Psoas muscle (tissue), 7 donors: ENCODE measurements at regions not wholly inside any gene's neighbourhood (a gene's known extent, or its start where the extent isn't known, plus 50 kb on each side); places are given as distances from the start of the nearest gene placed in this dataset.

Source experiments
- ATAC-seq, 4 donors: fragments of 200-7000 bp; cut with Tn5 transposase; one replicate each; pipeline ENCODE4 v1.9.1; 2020; ENCODE audit warnings: moderate library complexity in 3 of 4, mild to moderate bottlenecking in 2 of 4
- DNase-seq, 2 donors: peaks; one replicate each; pipeline ENCODE4 v3.0.0-alpha.2; 2020
- H3K27ac ChIP-seq: fragments of 200-600 bp; one replicate; pipeline ENCODE4 v1.8.0; 2022
- H3K27me3 ChIP-seq, 3 donors: fragments of 200-600 bp in 1 of 3; one replicate each; pipeline versions ENCODE4 v1.6.1 to v1.8.0; 2013 to 2022; ENCODE audit warnings: low read length in 2 of 3, mild to moderate bottlenecking in 2 of 3, moderate library complexity in 1 of 3; ENCODE audit not compliant: insufficient read depth in 3 of 3
- H3K36me3 ChIP-seq, 2 donors: fragments of 200-600 bp in 1 of 2; one replicate each; pipeline versions ENCODE4 v1.6.1 to v1.8.0; 2013 to 2022; ENCODE audit warnings: low read depth in 1 of 2, mild to moderate bottlenecking in 1 of 2, moderate library complexity in 1 of 2; ENCODE audit not compliant: insufficient read depth in 1 of 2
- H3K4me1 ChIP-seq: fragments of 200-600 bp; one replicate; pipeline ENCODE4 v1.8.0; 2022
- H3K4me3 ChIP-seq: fragments of 200-600 bp; one replicate; pipeline ENCODE4 v1.8.0; 2022; ENCODE audit warnings: mild to moderate bottlenecking
- H3K9me3 ChIP-seq: fragments of 200-600 bp; one replicate; pipeline ENCODE4 v1.8.0; 2022
- WGBS, 3 donors: extraction: QIAGEN DNeasy Blood & Tissue Kit; methylation state at CpG; one replicate each; pipeline versions ENCODE4 v1.1.6 to v1.1.7; 2013; 5-methylcytosine and 5-hydroxymethylcytosine counted together
- intact Hi-C, 2 donors: fragments of 100-400 bp; cut with DNase I; formaldehyde crosslinking; loops; one replicate each; pipeline versions ENCODE4 v1.11.0 to v1.14.2; 2022
- TF ChIP-seq, protein P1 (sequence below): fragments of 200-600 bp; IDR thresholded peaks from one replicate; pipeline ENCODE4 v1.8.0; 2022; ENCODE audit warnings: antibody characterized with exemption
- donor health status: healthy with polysubstance abuse.
- donor health status: DM: no; HTN: no; CAD: no; lungs with moderate emphysema.
- donor health status: Bipolar disorder and iron deficiency.
- donor health status: healthy.
- donor health status: DM: yes; HTN: yes; CAD: no.
- donor health status: DM: no; HTN: no; CAD: no.
- donor health status: DM: yes; HTN: yes; CAD: no.

DNA sequence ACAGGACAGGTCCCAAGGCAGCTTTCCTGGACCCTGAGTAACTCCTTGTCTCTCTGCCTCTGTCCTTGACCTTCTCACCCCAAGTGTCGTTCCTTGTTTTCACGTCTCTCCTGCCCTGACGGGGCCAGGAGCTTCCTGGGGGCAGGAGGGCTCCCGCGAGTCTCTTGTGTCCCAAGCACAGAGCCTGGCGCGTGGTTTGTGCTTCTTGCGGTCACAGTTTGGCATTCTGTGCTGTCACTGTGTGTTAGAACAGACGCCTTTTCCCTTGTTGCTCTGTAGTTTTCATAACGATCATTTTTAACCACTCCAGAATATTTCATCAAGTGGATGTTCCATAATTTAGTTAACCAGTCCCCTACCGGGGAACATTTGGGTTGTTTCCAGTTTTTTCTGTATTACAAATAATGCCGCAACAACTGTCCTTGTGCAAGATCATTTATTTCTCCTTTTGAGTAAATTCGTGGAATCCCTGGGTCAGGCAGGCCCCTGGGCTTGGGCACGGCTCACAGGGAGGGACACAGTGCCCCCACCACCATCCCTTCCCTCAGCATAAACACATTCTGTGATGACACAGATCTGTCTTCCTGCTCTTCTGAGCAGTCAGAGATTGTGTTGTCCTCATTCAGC is 71.9 kb downstream of the TSPAN17 start:
- ATAC-seq (no peak), DNase-seq (no peak)
- TF ChIP-seq, protein P1, sequence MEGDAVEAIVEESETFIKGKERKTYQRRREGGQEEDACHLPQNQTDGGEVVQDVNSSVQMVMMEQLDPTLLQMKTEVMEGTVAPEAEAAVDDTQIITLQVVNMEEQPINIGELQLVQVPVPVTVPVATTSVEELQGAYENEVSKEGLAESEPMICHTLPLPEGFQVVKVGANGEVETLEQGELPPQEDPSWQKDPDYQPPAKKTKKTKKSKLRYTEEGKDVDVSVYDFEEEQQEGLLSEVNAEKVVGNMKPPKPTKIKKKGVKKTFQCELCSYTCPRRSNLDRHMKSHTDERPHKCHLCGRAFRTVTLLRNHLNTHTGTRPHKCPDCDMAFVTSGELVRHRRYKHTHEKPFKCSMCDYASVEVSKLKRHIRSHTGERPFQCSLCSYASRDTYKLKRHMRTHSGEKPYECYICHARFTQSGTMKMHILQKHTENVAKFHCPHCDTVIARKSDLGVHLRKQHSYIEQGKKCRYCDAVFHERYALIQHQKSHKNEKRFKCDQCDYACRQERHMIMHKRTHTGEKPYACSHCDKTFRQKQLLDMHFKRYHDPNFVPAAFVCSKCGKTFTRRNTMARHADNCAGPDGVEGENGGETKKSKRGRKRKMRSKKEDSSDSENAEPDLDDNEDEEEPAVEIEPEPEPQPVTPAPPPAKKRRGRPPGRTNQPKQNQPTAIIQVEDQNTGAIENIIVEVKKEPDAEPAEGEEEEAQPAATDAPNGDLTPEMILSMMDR = no peak
- Histone ChIP-seq H3K4me1 (no peaks in the 10 kb centered on the region), H3K9me3 (no peaks in the 10 kb centered on the region), H3K27me3 (peaks cover 0 to 17% (median 12%) of the 10 kb centered on the region in 3 donors), H3K27ac (no peak overlapping the region), H3K4me3 (no peak overlapping the region), H3K36me3 (no peaks in the 10 kb centered on the region)
- intact Hi-C loops = no loop called here
- 44 to 48% (median 46%) methylated on average over 14 of the region's 14 CpGs for WGBS, 3 donors

DNA sequence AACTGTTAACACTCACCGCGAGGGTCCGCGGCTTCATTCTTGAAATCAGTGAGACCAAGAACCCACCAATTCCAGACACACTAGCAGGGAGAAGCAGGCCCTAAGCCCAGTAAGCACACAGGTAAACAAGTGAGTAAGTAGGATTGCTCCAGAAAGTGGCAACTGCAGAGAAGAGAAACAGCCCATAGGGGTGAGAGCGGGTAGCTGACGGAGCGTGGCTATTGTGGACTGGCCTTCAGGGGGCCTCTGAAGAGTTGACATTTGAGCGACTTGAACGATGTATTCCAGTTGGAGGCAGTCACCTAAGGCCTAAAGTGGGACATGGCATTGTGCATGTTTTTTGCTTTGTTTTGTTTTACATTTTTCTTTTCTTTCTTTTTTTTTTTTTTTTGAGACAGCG is 74.2 kb downstream of the TSPAN17 start:
- TF ChIP-seq, protein P1 = no peak
- Histone ChIP-seq H3K4me1 (no peaks in the 10 kb centered on the region), H3K27ac (no peak overlapping the region), H3K36me3 (no peaks in the 10 kb centered on the region), H3K27me3 (peaks cover 0 to 22% (median 11%) of the 10 kb centered on the region in 3 donors), H3K4me3 (no peak overlapping the region), H3K9me3 (no peaks in the 10 kb centered on the region)
- no peak for ATAC-seq
- no peak for DNase-seq
- intact Hi-C loops = no loop called here
- WGBS, 3 donors = 83 to 84% (median 83%) methylated on average over 10 of the region's 10 CpGs

DNA sequence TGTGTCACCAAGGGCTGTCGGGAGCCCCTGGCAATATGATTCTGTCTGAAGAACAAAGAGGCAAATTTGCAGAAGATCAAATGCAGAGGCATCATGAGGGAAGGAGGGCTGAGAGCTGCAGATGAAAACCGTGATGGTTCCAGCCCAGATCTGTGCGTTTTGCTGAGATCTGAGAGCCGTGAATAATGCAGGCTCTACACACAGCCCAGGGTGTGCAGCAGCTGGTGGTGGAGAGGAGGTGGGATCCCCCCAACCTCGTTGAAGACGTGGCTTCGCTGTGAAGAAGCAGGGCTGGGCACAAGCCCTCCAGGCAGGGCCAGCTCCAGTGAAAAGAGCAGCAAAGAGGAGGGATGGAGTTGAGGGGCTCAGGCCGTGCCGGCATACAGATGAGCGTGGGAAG is 75.5 kb downstream of the TSPAN17 start:
- H3K9me3 ChIP-seq = no peaks in the 10 kb centered on the region
- no peak for ATAC-seq
- no peaks in the 10 kb centered on the region for H3K4me1 ChIP-seq
- H3K4me3 ChIP-seq = no peak overlapping the region
- H3K36me3 ChIP-seq = no peaks in the 10 kb centered on the region
- no peak for DNase-seq
- TF ChIP-seq, protein P1 = no peak
- H3K27me3 ChIP-seq = peaks cover 0 to 21% (median 11%) of the 10 kb centered on the region in 3 donors
- WGBS, 3 donors = 22 to 30% (median 27%) methylated on average over 10 of the region's 10 CpGs
- H3K27ac ChIP-seq = no peak overlapping the region
- intact Hi-C loops = no loop called here

GRCh38 chr5:176723440-176723839 is 76.2 kb downstream of the TSPAN17 start:
- H3K36me3 ChIP-seq = no peaks in the 10 kb centered on the region
- peaks cover 0 to 24% (median 6%) of the 10 kb centered on the region in 3 donors for H3K27me3 ChIP-seq
- 53 to 83% (median 63%) methylated on average over 2 to 3 of the region's 3 CpGs for WGBS, 3 donors
- no peak overlapping the region for H3K4me3 ChIP-seq
- intact Hi-C loops = no loop called here
- ATAC-seq = no peak
- no peak for DNase-seq
- no peaks in the 10 kb centered on the region for H3K9me3 ChIP-seq
- H3K4me1 ChIP-seq = no peaks in the 10 kb centered on the region
- TF ChIP-seq, protein P1 = no peak
- no peak overlapping the region for H3K27ac ChIP-seq

DNA sequence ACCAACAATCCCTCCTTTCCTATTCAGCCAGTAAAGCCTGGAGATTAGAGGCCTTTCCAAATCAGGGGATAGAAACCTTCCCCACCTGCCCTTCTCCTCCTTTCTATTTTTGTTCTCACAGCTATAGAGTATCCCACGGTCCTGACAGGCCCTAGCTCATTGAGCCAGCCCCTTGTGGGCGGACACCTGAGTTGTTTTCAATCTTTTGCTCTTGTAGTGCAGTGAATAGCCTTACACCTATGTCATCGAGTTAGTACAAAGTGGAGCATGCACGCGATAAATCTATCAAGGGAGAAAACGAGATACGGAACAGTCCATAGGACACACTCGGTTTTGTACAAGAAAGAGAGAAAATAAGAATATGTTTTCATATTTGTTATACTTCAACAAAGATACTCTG is 77.2 kb downstream of the TSPAN17 start:
- ATAC-seq (no peak), DNase-seq (no peak)
- H3K4me3 ChIP-seq = no peak overlapping the region
- intact Hi-C loops = no loop called here
- peaks cover 0 to 28% (median 6%) of the 10 kb centered on the region in 3 donors for H3K27me3 ChIP-seq
- no peaks in the 10 kb centered on the region for H3K9me3 ChIP-seq
- WGBS, 3 donors = 66 to 69% (median 67%) methylated on average over 8 of the region's 8 CpGs
- TF ChIP-seq, protein P1 = no peak
- H3K27ac ChIP-seq = no peak overlapping the region
- no peaks in the 10 kb centered on the region for H3K36me3 ChIP-seq
- H3K4me1 ChIP-seq = no peaks in the 10 kb centered on the region
